ENCODE measurements at regions not wholly inside any gene's neighbourhood (a gene's known extent, or its start where the extent isn't known, plus 50 kb on each side); places are given as distances from the start of the nearest gene placed in this dataset.

GRCh38 chr2:219718066-219718465 lies 90.6 kb downstream of the SLC4A3 start:
- ATAC-seq: no peak
- H3K4me3 Mint-ChIP-seq: no peak overlapping the region
- no peaks in the 10 kb centered on the region for H3K36me3 Mint-ChIP-seq
- H3K27me3 Mint-ChIP-seq: peaks cover 27% of the 10 kb centered on the region
- no peak overlapping the region for H3K27ac Mint-ChIP-seq
- H3K4me1 Mint-ChIP-seq: no peaks in the 10 kb centered on the region
- H3K9me3 Mint-ChIP-seq: peaks cover 6% of the 10 kb centered on the region

- no peak overlapping the region for H3K27ac Mint-ChIP-seq
- H3K4me1 Mint-ChIP-seq: no peaks in the 10 kb centered on the region
- H3K4me3 Mint-ChIP-seq: no peak overlapping the region
- peaks cover 24% of the 10 kb centered on the region for H3K27me3 Mint-ChIP-seq
- ATAC-seq: no peak
- H3K9me3 Mint-ChIP-seq: peaks cover 3% of the 10 kb centered on the region
- H3K36me3 Mint-ChIP-seq: no peaks in the 10 kb centered on the region
Observed at GRCh38 chr2:219719521-219719920, 92.1 kb downstream of the SLC4A3 start.

- no peak for ATAC-seq
- Mint-ChIP-seq H3K9me3 (peaks cover 3% of the 10 kb centered on the region), H3K27ac (no peak overlapping the region)
Observed at GRCh38 chr2:219720956-219721355, 93.5 kb downstream of the SLC4A3 start.

GRCh38 chr2:219722276-219722879 lies 94.9 kb downstream of the SLC4A3 start:
- Mint-ChIP-seq H3K27ac (no peak overlapping the region), H3K4me1 (no peaks in the 10 kb centered on the region), H3K4me3 (no peak overlapping the region), H3K36me3 (no peaks in the 10 kb centered on the region), H3K9me3 (peaks cover 3% of the 10 kb centered on the region), H3K27me3 (peaks cover 34% of the 10 kb centered on the region)
- ATAC-seq: no peak

More at GRCh38 chr2:219720956-219721355, 93.5 kb downstream of the SLC4A3 start:
- H3K4me1 Mint-ChIP-seq: no peaks in the 10 kb centered on the region
- no peaks in the 10 kb centered on the region for H3K36me3 Mint-ChIP-seq
- H3K27me3 Mint-ChIP-seq: peaks cover 24% of the 10 kb centered on the region
- H3K4me3 Mint-ChIP-seq: no peak overlapping the region

GRCh38 chr2:219723311-219723710 lies 95.9 kb downstream of the SLC4A3 start:
- Mint-ChIP-seq H3K27me3 (peaks cover 34% of the 10 kb centered on the region), H3K9me3 (peaks cover 3% of the 10 kb centered on the region), H3K27ac (no peak overlapping the region), H3K4me1 (no peaks in the 10 kb centered on the region), H3K4me3 (no peak overlapping the region), H3K36me3 (no peaks in the 10 kb centered on the region)
- ATAC-seq: no peak

- Mint-ChIP-seq H3K36me3 (no peaks in the 10 kb centered on the region), H3K27ac (no peak overlapping the region), H3K27me3 (peaks cover 24% of the 10 kb centered on the region), H3K9me3 (peaks cover 3% of the 10 kb centered on the region), H3K4me1 (no peaks in the 10 kb centered on the region), H3K4me3 (no peak overlapping the region)
- ATAC-seq: no peak
Observed at GRCh38 chr2:219724628-219725027, 97.2 kb downstream of the SLC4A3 start.

GRCh38 chr2:219726916-219727315 lies 99.5 kb downstream of the SLC4A3 start:
- Mint-ChIP-seq H3K4me3 (no peak overlapping the region), H3K36me3 (no peaks in the 10 kb centered on the region), H3K9me3 (no peaks in the 10 kb centered on the region), H3K27me3 (peaks cover 11% of the 10 kb centered on the region), H3K27ac (no peak overlapping the region), H3K4me1 (no peaks in the 10 kb centered on the region)
- ATAC-seq: no peak

- H3K4me1 Mint-ChIP-seq: no peaks in the 10 kb centered on the region
- no peak overlapping the region for H3K4me3 Mint-ChIP-seq
- no peak overlapping the region for H3K27ac Mint-ChIP-seq
- peaks cover 21% of the 10 kb centered on the region for H3K27me3 Mint-ChIP-seq
- H3K36me3 Mint-ChIP-seq: no peaks in the 10 kb centered on the region
- no peak for ATAC-seq
- H3K9me3 Mint-ChIP-seq: peaks cover 3% of the 10 kb centered on the region
Observed at GRCh38 chr2:219727771-219728429, 100.5 kb downstream of the SLC4A3 start.

- Mint-ChIP-seq H3K4me3 (no peak overlapping the region), H3K27me3 (peaks cover 33% of the 10 kb centered on the region), H3K36me3 (no peaks in the 10 kb centered on the region), H3K4me1 (no peaks in the 10 kb centered on the region), H3K9me3 (peaks cover 3% of the 10 kb centered on the region), H3K27ac (no peak overlapping the region)
- ATAC-seq: no peak
Observed at GRCh38 chr2:219728991-219729487, 101.6 kb downstream of the SLC4A3 start.

GRCh38 chr2:219731173-219731572 lies 103.7 kb downstream of the SLC4A3 start:
- peaks cover 34% of the 10 kb centered on the region for H3K27me3 Mint-ChIP-seq
- H3K4me1 Mint-ChIP-seq: no peaks in the 10 kb centered on the region
- ATAC-seq: no peak
- peaks cover 3% of the 10 kb centered on the region for H3K9me3 Mint-ChIP-seq
- H3K36me3 Mint-ChIP-seq: no peaks in the 10 kb centered on the region
- no peak overlapping the region for H3K27ac Mint-ChIP-seq
- no peak overlapping the region for H3K4me3 Mint-ChIP-seq

GRCh38 chr2:219733106-219733505 lies 105.7 kb downstream of the SLC4A3 start:
- no peak overlapping the region for H3K4me3 Mint-ChIP-seq
- no peaks in the 10 kb centered on the region for H3K36me3 Mint-ChIP-seq
- no peaks in the 10 kb centered on the region for H3K4me1 Mint-ChIP-seq
- no peak overlapping the region for H3K27ac Mint-ChIP-seq
- no peak for ATAC-seq
- peaks cover 3% of the 10 kb centered on the region for H3K9me3 Mint-ChIP-seq
- peaks cover 44% of the 10 kb centered on the region for H3K27me3 Mint-ChIP-seq

GRCh38 chr2:219733746-219734145 lies 106.3 kb downstream of the SLC4A3 start:
- no peak for ATAC-seq
- no peaks in the 10 kb centered on the region for H3K4me1 Mint-ChIP-seq
- peaks cover 50% of the 10 kb centered on the region for H3K27me3 Mint-ChIP-seq
- H3K4me3 Mint-ChIP-seq: no peak overlapping the region
- H3K36me3 Mint-ChIP-seq: no peaks in the 10 kb centered on the region
- H3K9me3 Mint-ChIP-seq: peaks cover 3% of the 10 kb centered on the region
- no peak overlapping the region for H3K27ac Mint-ChIP-seq

- ATAC-seq: no peak
- peaks cover 63% of the 10 kb centered on the region for H3K27me3 Mint-ChIP-seq
- no peaks in the 10 kb centered on the region for H3K4me1 Mint-ChIP-seq
- no peak overlapping the region for H3K27ac Mint-ChIP-seq
- no peaks in the 10 kb centered on the region for H3K36me3 Mint-ChIP-seq
- H3K9me3 Mint-ChIP-seq: peaks cover 3% of the 10 kb centered on the region
- H3K4me3 Mint-ChIP-seq: no peak overlapping the region
Observed at GRCh38 chr2:219736209-219736608, 108.8 kb downstream of the SLC4A3 start.

- no peak overlapping the region for H3K4me3 Mint-ChIP-seq
- no peaks in the 10 kb centered on the region for H3K4me1 Mint-ChIP-seq
- H3K36me3 Mint-ChIP-seq: no peaks in the 10 kb centered on the region
- no peak overlapping the region for H3K27ac Mint-ChIP-seq
- H3K9me3 Mint-ChIP-seq: peaks cover 3% of the 10 kb centered on the region
- ATAC-seq: no peak
- H3K27me3 Mint-ChIP-seq: peaks cover 58% of the 10 kb centered on the region
Observed at GRCh38 chr2:219737270-219737691, 109.9 kb downstream of the SLC4A3 start.

GRCh38 chr2:219739066-219739465 lies 111.6 kb downstream of the SLC4A3 start:
- no peaks in the 10 kb centered on the region for H3K4me1 Mint-ChIP-seq
- H3K36me3 Mint-ChIP-seq: no peaks in the 10 kb centered on the region
- H3K27ac Mint-ChIP-seq: no peak overlapping the region
- no peak for ATAC-seq
- peaks cover 40% of the 10 kb centered on the region for H3K27me3 Mint-ChIP-seq
- H3K4me3 Mint-ChIP-seq: no peak overlapping the region
- no peaks in the 10 kb centered on the region for H3K9me3 Mint-ChIP-seq

GRCh38 chr2:219739866-219740440 lies 112.5 kb downstream of the SLC4A3 start:
- no peaks in the 10 kb centered on the region for H3K9me3 Mint-ChIP-seq
- H3K36me3 Mint-ChIP-seq: no peaks in the 10 kb centered on the region
- no peak overlapping the region for H3K4me3 Mint-ChIP-seq
- no peaks in the 10 kb centered on the region for H3K4me1 Mint-ChIP-seq
- H3K27me3 Mint-ChIP-seq: peaks cover 39% of the 10 kb centered on the region
- ATAC-seq: no peak
- no peak overlapping the region for H3K27ac Mint-ChIP-seq

Data from stimulated activated memory B cell treated with anti-CD40 and anti-IgM and Interleukin-4, amounts not matched to agents 10 μg/mL and 1 μg/mL and 100 μg/mL, for 72 hours (primary cell).